GM12865 (cell line): ENCODE measurements at regions not wholly inside any gene's neighbourhood (a gene's known extent, or its start where the extent isn't known, plus 50 kb on each side); places are given as distances from the start of the nearest gene placed in this dataset.

Source experiments
- DNase-seq: peaks from one replicate; pipeline ENCODE4 v3.0.0; 2010; ENCODE audit warnings: low read depth
- H3K4me3 ChIP-seq: 2 replicates; pipeline ENCODE4 v1.5.1; 2011; ENCODE audit warnings: mild to moderate bottlenecking, low read depth, low read length, control low read depth
- CTCF ChIP-seq: IDR thresholded peaks from 2 replicates; pipeline ENCODE4 v1.5.1; 2011; ENCODE audit warnings: low read length, control low read depth, low read depth, inconsistent platforms; ENCODE audit not compliant: insufficient read depth; ENCODE audit errors: missing control alignments

GRCh38 chr1:82445827-82446226 is 645.1 kb downstream of the ADGRL2 start:
- no peak for DNase-seq
- no peak overlapping the region for H3K4me3 ChIP-seq
- TF ChIP-seq CTCF, result no peak

- DNase-seq, result no peak
- no peak for TF ChIP-seq CTCF
- no peak overlapping the region for H3K4me3 ChIP-seq
Measured at GRCh38 chr1:82445132-82445531, 644.4 kb downstream of the ADGRL2 start.

- no peak for TF ChIP-seq CTCF
- DNase-seq, result no peak
- H3K4me3 ChIP-seq, result no peak overlapping the region
Measured at GRCh38 chr1:82441402-82441801, 640.7 kb downstream of the ADGRL2 start.

- DNase-seq, result no peak
- TF ChIP-seq CTCF, result no peak
- H3K4me3 ChIP-seq, result no peak overlapping the region
Measured at GRCh38 chr1:82423174-82423815, 622.6 kb downstream of the ADGRL2 start.

- no peak overlapping the region for H3K4me3 ChIP-seq
- no peak for TF ChIP-seq CTCF
- DNase-seq, result no peak
Measured at GRCh38 chr1:82421782-82422181, 621.0 kb downstream of the ADGRL2 start.

GRCh38 chr1:82420584-82420983 is 619.9 kb downstream of the ADGRL2 start:
- no peak for TF ChIP-seq CTCF
- no peak overlapping the region for H3K4me3 ChIP-seq

GRCh38 chr1:82411605-82412004 is 610.9 kb downstream of the ADGRL2 start:
- no peak for TF ChIP-seq CTCF
- no peak overlapping the region for H3K4me3 ChIP-seq

More at GRCh38 chr1:82420584-82420983, 619.9 kb downstream of the ADGRL2 start:
- no peak for DNase-seq

More at GRCh38 chr1:82411605-82412004, 610.9 kb downstream of the ADGRL2 start:
- DNase-seq, result no peak
